ENCODE measurements at regions not wholly inside any gene's neighbourhood (a gene's known extent, or its start where the extent isn't known, plus 50 kb on each side); places are given as distances from the start of the nearest gene placed in this dataset.
A peak's percentile ranks its signal among the peaks of the same experiment; 100 is the strongest.

- H3K36me3 ChIP-seq: no peaks in the 10 kb centered on the region
- peak in 1 of 2 donors; percentile 28 for DNase-seq
- TF ChIP-seq, protein P1, sequence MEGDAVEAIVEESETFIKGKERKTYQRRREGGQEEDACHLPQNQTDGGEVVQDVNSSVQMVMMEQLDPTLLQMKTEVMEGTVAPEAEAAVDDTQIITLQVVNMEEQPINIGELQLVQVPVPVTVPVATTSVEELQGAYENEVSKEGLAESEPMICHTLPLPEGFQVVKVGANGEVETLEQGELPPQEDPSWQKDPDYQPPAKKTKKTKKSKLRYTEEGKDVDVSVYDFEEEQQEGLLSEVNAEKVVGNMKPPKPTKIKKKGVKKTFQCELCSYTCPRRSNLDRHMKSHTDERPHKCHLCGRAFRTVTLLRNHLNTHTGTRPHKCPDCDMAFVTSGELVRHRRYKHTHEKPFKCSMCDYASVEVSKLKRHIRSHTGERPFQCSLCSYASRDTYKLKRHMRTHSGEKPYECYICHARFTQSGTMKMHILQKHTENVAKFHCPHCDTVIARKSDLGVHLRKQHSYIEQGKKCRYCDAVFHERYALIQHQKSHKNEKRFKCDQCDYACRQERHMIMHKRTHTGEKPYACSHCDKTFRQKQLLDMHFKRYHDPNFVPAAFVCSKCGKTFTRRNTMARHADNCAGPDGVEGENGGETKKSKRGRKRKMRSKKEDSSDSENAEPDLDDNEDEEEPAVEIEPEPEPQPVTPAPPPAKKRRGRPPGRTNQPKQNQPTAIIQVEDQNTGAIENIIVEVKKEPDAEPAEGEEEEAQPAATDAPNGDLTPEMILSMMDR (IDR thresholded peaks at IDR 0.05): no peak
- TF ChIP-seq POLR2AphosphoS5 (IDR thresholded peaks at IDR 0.05) (no peak), POLR2A (IDR thresholded peaks at IDR 0.05) (no peak), EP300 (IDR thresholded peaks at IDR 0.05) (no peak)
- intact Hi-C loops (cut with DNase I; ENCODE audit: low total_unique reads): no loop called here
- H3K9me3 ChIP-seq: no peaks in the 10 kb centered on the region
- H3K4me3 ChIP-seq: no peak overlapping the region
- H3K4me1 ChIP-seq: no peaks in the 10 kb centered on the region
- 64 to 74% (median 69%) methylated on average over 11 of the region's 11 CpGs for WGBS, 5 donors
- H3K27ac ChIP-seq: peak overlapping the region in 1 of 5 donors; percentile 25
- peaks cover 0 to 23% (median 0%) of the 10 kb centered on the region in 3 donors for H3K27me3 ChIP-seq
Observed at GRCh38 chr2:71935262-71935848, 212.3 kb downstream of the CYP26B1 start.

- peak in 1 of 2 donors; percentile 9 for DNase-seq
- WGBS, 5 donors: 66 to 88% (median 83%) methylated on average over 4 of the region's 4 CpGs; no CpG with 5 or more reads in 1 of the 5 donors
- TF ChIP-seq, protein P1 (IDR thresholded peaks at IDR 0.05): no peak
- TF ChIP-seq POLR2AphosphoS5 (IDR thresholded peaks at IDR 0.05): peak in 1 of 3 donors; percentile 5
- H3K9me3 ChIP-seq: no peaks in the 10 kb centered on the region
- H3K4me1 ChIP-seq: peaks cover 0 to 5% (median 0%) of the 10 kb centered on the region in 4 donors
- intact Hi-C loops (cut with DNase I; ENCODE audit: low total_unique reads): no loop called here
- no peaks in the 10 kb centered on the region for H3K36me3 ChIP-seq
- H3K27me3 ChIP-seq: peaks cover 0 to 23% (median 0%) of the 10 kb centered on the region in 3 donors
- H3K27ac ChIP-seq: peak overlapping the region in 1 of 5 donors; percentile 25
- H3K4me3 ChIP-seq: no peak overlapping the region
Observed at GRCh38 chr2:71934595-71935261, 212.9 kb downstream of the CYP26B1 start.

GRCh38 chr2:71934320-71934593, 213.4 kb downstream of the CYP26B1 start:
- no peaks in the 10 kb centered on the region for H3K36me3 ChIP-seq
- intact Hi-C loops (cut with DNase I; ENCODE audit: low total_unique reads): no loop called here
- H3K27ac ChIP-seq: no peak overlapping the region
- no peaks in the 10 kb centered on the region for H3K9me3 ChIP-seq
- peaks cover 0 to 19% (median 0%) of the 10 kb centered on the region in 3 donors for H3K27me3 ChIP-seq
- no peak for DNase-seq
- peaks cover 0 to 9% (median 0%) of the 10 kb centered on the region in 4 donors for H3K4me1 ChIP-seq
- 85 to 100% (median 93%) methylated on average over 2 of the region's 2 CpGs for WGBS, 5 donors
- H3K4me3 ChIP-seq: no peak overlapping the region
- no peak for TF ChIP-seq EP300 (IDR thresholded peaks at IDR 0.05)
- no peak for TF ChIP-seq POLR2AphosphoS5 (IDR thresholded peaks at IDR 0.05)
- TF ChIP-seq, protein P1 (IDR thresholded peaks at IDR 0.05): no peak
- no peak for TF ChIP-seq POLR2A (IDR thresholded peaks at IDR 0.05)

DNA sequence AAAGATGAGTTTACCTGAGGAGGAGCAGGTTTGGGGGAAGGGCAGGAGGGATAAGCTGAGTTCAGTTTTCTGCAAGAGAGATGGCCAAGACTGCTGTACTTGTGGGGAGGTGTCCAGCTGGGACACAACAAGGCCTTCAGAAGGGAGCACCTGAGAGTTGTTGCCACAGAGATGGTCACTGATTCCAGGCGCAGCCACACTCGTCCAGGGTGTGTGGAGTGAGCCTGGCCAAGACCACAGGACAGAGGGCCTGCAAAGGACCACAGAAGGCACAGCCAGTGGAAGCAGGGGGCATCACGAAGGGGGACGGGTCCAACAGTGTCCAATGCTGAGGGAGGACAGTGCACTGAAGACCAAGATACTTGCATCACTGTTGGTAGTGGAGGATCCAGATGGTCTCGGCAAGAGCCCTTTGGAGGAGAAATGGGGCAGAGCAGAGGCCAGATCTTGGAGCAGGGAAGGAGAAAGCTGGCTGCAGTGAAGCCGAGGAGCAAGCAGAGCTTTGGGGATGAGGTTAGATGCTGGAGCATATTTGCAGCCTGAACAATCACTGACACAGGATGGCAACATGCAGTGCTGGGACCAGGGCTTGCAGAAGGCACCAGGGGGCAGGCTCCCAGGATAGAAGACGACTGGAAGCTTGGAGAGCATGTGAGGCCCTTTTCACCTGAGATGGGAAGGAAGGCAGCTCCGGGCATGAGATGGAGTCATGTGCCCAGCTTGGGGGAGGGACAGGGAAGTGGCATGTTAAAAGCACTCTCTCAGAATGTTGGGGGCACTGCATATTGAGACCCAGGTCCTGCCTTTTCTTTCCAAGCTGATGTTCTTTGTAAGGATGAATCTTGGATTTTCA, 214.0 kb downstream of the CYP26B1 start:
- peaks cover 0 to 9% (median 0%) of the 10 kb centered on the region in 4 donors for H3K4me1 ChIP-seq
- peak in 1 of 2 donors; percentile 46 for DNase-seq
- H3K27me3 ChIP-seq: peaks cover 0 to 13% (median 0%) of the 10 kb centered on the region in 3 donors
- TF ChIP-seq, protein P1 (IDR thresholded peaks at IDR 0.05): no peak
- TF ChIP-seq POLR2A (IDR thresholded peaks at IDR 0.05) (no peak), EP300 (IDR thresholded peaks at IDR 0.05) (no peak), POLR2AphosphoS5 (IDR thresholded peaks at IDR 0.05) (no peak)
- intact Hi-C loops (cut with DNase I; ENCODE audit: low total_unique reads): no loop called here
- WGBS, 5 donors: 69 to 79% (median 75%) methylated on average over 8 of the region's 8 CpGs
- no peaks in the 10 kb centered on the region for H3K36me3 ChIP-seq
- H3K9me3 ChIP-seq: no peaks in the 10 kb centered on the region
- H3K4me3 ChIP-seq: no peak overlapping the region
- no peak overlapping the region for H3K27ac ChIP-seq

Measured in stomach (tissue), 8 donors.